Hypothalamus (tissue), 51 donors: ENCODE measurements at regions not wholly inside any gene's neighbourhood (a gene's known extent, or its start where the extent isn't known, plus 50 kb on each side); places are given as distances from the start of the nearest gene placed in this dataset.

Source experiments
- DNase-seq, 51 donors: peaks; one replicate each; lab custom pipeline; 2025; lab: John Stamatoyannopoulos, UW

- DNase-seq: no peak
Measured at GRCh38 chr1:4110888-4111287, 210.8 kb upstream of the C1orf174 start.

- DNase-seq: no peak
Measured at GRCh38 chr1:4113897-4114296, 213.8 kb upstream of the C1orf174 start.

GRCh38 chr1:4115191-4115900 lies 215.3 kb upstream of the C1orf174 start:
- DNase-seq: no peak

- no peak for DNase-seq
Measured at GRCh38 chr1:4117196-4117595, 217.1 kb upstream of the C1orf174 start.

- DNase-seq: no peak
Measured at GRCh38 chr1:4118746-4119515, 218.9 kb upstream of the C1orf174 start.

- no peak for DNase-seq
Measured at GRCh38 chr1:4119516-4120220, 219.6 kb upstream of the C1orf174 start.

- DNase-seq: no peak
Measured at GRCh38 chr1:4120557-4121292, 220.7 kb upstream of the C1orf174 start.

- DNase-seq: no peak
Measured at GRCh38 chr1:4121293-4121684, 221.2 kb upstream of the C1orf174 start.

GRCh38 chr1:4121834-4122512 lies 221.9 kb upstream of the C1orf174 start:
- no peak for DNase-seq

GRCh38 chr1:4122513-4123160 lies 222.6 kb upstream of the C1orf174 start:
- DNase-seq: no peak

GRCh38 chr1:4124631-4125145 lies 224.6 kb upstream of the C1orf174 start:
- no peak for DNase-seq

GRCh38 chr1:4126251-4126650 lies 226.2 kb upstream of the C1orf174 start:
- no peak for DNase-seq

GRCh38 chr1:4126731-4127591 lies 226.9 kb upstream of the C1orf174 start:
- no peak for DNase-seq

- DNase-seq: no peak
Measured at GRCh38 chr1:4127592-4128140, 227.6 kb upstream of the C1orf174 start.

- no peak for DNase-seq
Measured at GRCh38 chr1:4128616-4129015, 228.5 kb upstream of the C1orf174 start.

GRCh38 chr1:4129693-4130092 lies 229.6 kb upstream of the C1orf174 start:
- no peak for DNase-seq

GRCh38 chr1:4130096-4130495 lies 230.0 kb upstream of the C1orf174 start:
- DNase-seq: no peak

- no peak for DNase-seq
Measured at GRCh38 chr1:4131734-4132133, 231.7 kb upstream of the C1orf174 start.
